IMR-90 (cell line): ENCODE measurements at regions not wholly inside any gene's neighbourhood (a gene's known extent, or its start where the extent isn't known, plus 50 kb on each side); places are given as distances from the start of the nearest gene placed in this dataset.

Experiments used
- ATAC-seq: fragments of 200-7000 bp; cut with Tn5 transposase; 2 replicates; pipeline ENCODE4 v1.9.1; 2020; ENCODE audit warnings: low read depth, mild to moderate bottlenecking, moderate library complexity
- BruUV-seq: library from RNA; stranded (reverse); fragments of 400-500 nt; replicated peaks from 2 replicates; lab custom pipeline; 2021; lab: Mats Ljungman, UMichigan
- CTCF ChIA-PET: fragments of 300-600 bp; formaldehyde crosslinking; extraction: SDS; loops from one replicate; lab custom pipeline; 2021; ENCODE audit warnings: antibody characterized with exemption; lab: Yijun Ruan, JAX
- POLR2A ChIA-PET: fragments of 300-600 bp; sonication (Branson Sonifier 250); formaldehyde crosslinking; loops from one replicate; lab custom pipeline; 2022; ENCODE audit warnings: antibody characterized with exemption; ENCODE audit not compliant: unreplicated experiment; lab: Charles Lee
- DNase-seq: peaks from one replicate; pipeline ENCODE4 v3.0.0; 2013
- H2AFZ ChIP-seq: replicated peaks from 2 replicates; pipeline ENCODE3; 2013; ENCODE audit warnings: low read length, mild to moderate bottlenecking; ENCODE audit not compliant: poor library complexity
- H2AK5ac ChIP-seq: 2 replicates; pipeline ENCODE4 v1.6.1; 2013; ENCODE audit warnings: low read depth, low read length, inconsistent platforms
- H2AK9ac ChIP-seq: replicated peaks from 2 replicates; pipeline ENCODE3; 2013; ENCODE audit warnings: mild to moderate bottlenecking, low read depth, low read length, moderate library complexity; ENCODE audit not compliant: poor library complexity
- H2BK120ac ChIP-seq: 2 replicates; pipeline ENCODE4 v1.6.1; 2013; ENCODE audit warnings: low read depth, low read length, inconsistent platforms
- H2BK15ac ChIP-seq: 3 replicates; pipeline ENCODE4 v1.6.1; 2013; ENCODE audit warnings: low read depth, low read length, inconsistent platforms
- H2BK20ac ChIP-seq: 2 replicates; pipeline ENCODE4 v1.6.1; 2013; ENCODE audit warnings: low read depth, mild to moderate bottlenecking, inconsistent platforms, low read length, moderate library complexity
- H2BK5ac ChIP-seq: 2 replicates; pipeline ENCODE4 v1.6.1; 2013; ENCODE audit warnings: mild to moderate bottlenecking, low read depth, low read length, inconsistent platforms; ENCODE audit not compliant: poor library complexity, severe bottlenecking
- H3K14ac ChIP-seq: replicated peaks from 2 replicates; pipeline ENCODE4 v1.6.1; 2013; ENCODE audit warnings: low read depth, low read length, inconsistent platforms
- H3K18ac ChIP-seq: 2 replicates; pipeline ENCODE4 v1.6.1; 2013; ENCODE audit warnings: low read depth, low read length, control low read depth
- H3K23ac ChIP-seq: 2 replicates; pipeline ENCODE4 v1.6.1; 2013; ENCODE audit warnings: low read depth, low read length, inconsistent platforms
- H3K27ac ChIP-seq: 2 replicates; pipeline ENCODE4 v1.5.1; 2013; ENCODE audit warnings: mild to moderate bottlenecking, control low read depth, low read length; ENCODE audit not compliant: insufficient read depth
- H3K27me3 ChIP-seq: 2 replicates; pipeline ENCODE4 v1.6.1; 2013; ENCODE audit warnings: low read length; ENCODE audit not compliant: control insufficient read depth, insufficient read depth
- H3K36me3 ChIP-seq: 2 replicates; pipeline ENCODE4 v1.6.1; 2013; ENCODE audit warnings: low read length, mixed read lengths; ENCODE audit not compliant: control insufficient read depth, insufficient read depth
- H3K4ac ChIP-seq: 2 replicates; pipeline ENCODE4 v1.6.1; 2013; ENCODE audit warnings: low read depth, low read length, inconsistent platforms
- H3K4me1 ChIP-seq: 2 replicates; pipeline ENCODE4 v1.6.1; 2013; ENCODE audit warnings: low read length, mixed read lengths; ENCODE audit not compliant: control insufficient read depth, insufficient read depth
- H3K4me2 ChIP-seq: 2 replicates; pipeline ENCODE4 v1.6.1; 2013; ENCODE audit warnings: low read depth, mild to moderate bottlenecking, control low read depth, low read length, moderate library complexity
- H3K4me3 ChIP-seq: 2 replicates; pipeline ENCODE4 v1.5.1; 2013; ENCODE audit warnings: low read depth, mild to moderate bottlenecking, control low read depth, low read length, moderate library complexity; ENCODE audit not compliant: insufficient read depth
- H3K56ac ChIP-seq: 2 replicates; pipeline ENCODE4 v1.6.1; 2013; ENCODE audit warnings: low read length, inconsistent platforms; ENCODE audit not compliant: insufficient read depth; ENCODE audit errors: extremely low read depth
- H3K79me1 ChIP-seq, 2 experiments: 2 replicates each; pipeline ENCODE4 v1.6.1; 2013; ENCODE audit warnings: low read length in 2 of 2, inconsistent platforms in 1 of 2, low read depth in 1 of 2
- H3K9ac ChIP-seq: 2 replicates; pipeline ENCODE4 v1.6.1; 2013; ENCODE audit warnings: low read depth, low read length, control low read depth
- H3K9me1 ChIP-seq: 2 replicates; pipeline ENCODE4 v1.6.1; 2013; ENCODE audit warnings: low read length, inconsistent platforms; ENCODE audit not compliant: insufficient read depth
- H3K9me3 ChIP-seq: 2 replicates; pipeline ENCODE4 v1.6.1; 2013; ENCODE audit warnings: low read length; ENCODE audit not compliant: control insufficient read depth, insufficient read depth
- H4K20me1 ChIP-seq: 2 replicates; pipeline ENCODE4 v1.6.1; 2013; ENCODE audit warnings: low read length, inconsistent platforms; ENCODE audit not compliant: insufficient read depth
- H4K5ac ChIP-seq: 2 replicates; pipeline ENCODE4 v1.6.1; 2013; ENCODE audit warnings: mild to moderate bottlenecking, low read depth, low read length, control low read depth
- H4K8ac ChIP-seq, 2 experiments: 2 replicates each; pipeline ENCODE4 v1.6.1; 2013; ENCODE audit warnings: low read depth in 2 of 2, low read length in 2 of 2, control low read depth in 1 of 2, inconsistent platforms in 1 of 2
- H4K91ac ChIP-seq: 2 replicates; pipeline ENCODE4 v1.6.1; 2013; ENCODE audit warnings: low read depth, low read length, inconsistent platforms; ENCODE audit not compliant: insufficient read depth
- CEBPB ChIP-seq: IDR thresholded peaks from 2 replicates; pipeline ENCODE4 v1.6.1; 2012; ENCODE audit warnings: low read depth, low read length, improper control_type of control experiment
- ELK1 ChIP-seq: fragments of 150-350 bp; IDR thresholded peaks from 2 replicates; pipeline ENCODE4 v1.6.1; 2016; ENCODE audit warnings: low read depth, mild to moderate bottlenecking, low read length, moderate library complexity, borderline replicate concordance
- MXI1 ChIP-seq: IDR thresholded peaks from 2 replicates; pipeline ENCODE4 v1.6.1; 2012; ENCODE audit warnings: low read depth, mild to moderate bottlenecking, low read length, moderate library complexity, borderline replicate concordance
- SMC3 ChIP-seq: fragments of 150-350 bp; IDR thresholded peaks from 2 replicates; pipeline ENCODE4 v1.6.1; 2016; ENCODE audit warnings: low read depth, mild to moderate bottlenecking, antibody characterized with exemption, low read length, moderate library complexity
- USF2 ChIP-seq: fragments of 150-350 bp; IDR thresholded peaks from 2 replicates; pipeline ENCODE4 v1.6.1; 2017; ENCODE audit warnings: mild to moderate bottlenecking, antibody characterized with exemption, low read length, low read depth
- dilution Hi-C: fragments of 300-500 bp; cut with HindIII; formaldehyde crosslinking; loops from one replicate; pipeline ENCODE4 v1.14.3; 2018; ENCODE audit warnings: low sequenced_read_pairs; ENCODE audit not compliant: unreplicated experiment
- in situ Hi-C: fragments of 300-500 bp; cut with MboI; formaldehyde crosslinking; loops from 3 replicates; pipeline ENCODE4 v1.14.3; 2019; ENCODE audit warnings: low sequenced_read_pairs, inconsistent platforms, mixed read lengths
- intact Hi-C: fragments of 100-400 bp; cut with micrococcal nuclease; formaldehyde crosslinking; loops from 2 replicates; pipeline ENCODE4 v1.10.0; 2022

GRCh38 chr1:182330303-182330702 is 61.3 kb downstream of the GLUL start:
- no peaks in the 10 kb centered on the region for H3K9me1 ChIP-seq
- no peaks in the 10 kb centered on the region for H3K9me3 ChIP-seq
- no TSS peak for BruUV-seq
- no peaks in the 10 kb centered on the region for H3K79me1 ChIP-seq
- TF ChIP-seq USF2 (no peak), SMC3 (no peak), ELK1 (no peak), MXI1 (no peak), CEBPB (no peak)
- ChIA-PET POLR2A (no interaction called here), CTCF (no interaction called here)
- H2BK120ac ChIP-seq: no peak overlapping the region
- no peak overlapping the region for H2AFZ ChIP-seq
- no peaks in the 10 kb centered on the region for H4K20me1 ChIP-seq
- H3K9ac ChIP-seq: no peak overlapping the region
- no peak overlapping the region for H2AK9ac ChIP-seq
- H3K36me3 ChIP-seq: no peaks in the 10 kb centered on the region
- no peak overlapping the region for H3K4ac ChIP-seq
- no peak overlapping the region for H3K18ac ChIP-seq
- in situ Hi-C loops: no loop called here
- intact Hi-C loops: no loop called here
- H3K14ac ChIP-seq: no peak overlapping the region
- H2BK5ac ChIP-seq: no peak overlapping the region
- no peak overlapping the region for H2BK15ac ChIP-seq
- ATAC-seq: no peak
- H2AK5ac ChIP-seq: no peak overlapping the region
- H4K91ac ChIP-seq: no peak overlapping the region
- H3K23ac ChIP-seq: no peak overlapping the region
- no peak overlapping the region for H2BK20ac ChIP-seq
- no peak overlapping the region for H3K27ac ChIP-seq
- H4K8ac ChIP-seq: no peak overlapping the region
- H3K4me2 ChIP-seq: no peak overlapping the region
- no peaks in the 10 kb centered on the region for H3K4me1 ChIP-seq
- no peaks in the 10 kb centered on the region for H3K27me3 ChIP-seq
- dilution Hi-C loops: no loop called here
- no peak overlapping the region for H3K56ac ChIP-seq
- no peak overlapping the region for H4K5ac ChIP-seq
- DNase-seq: no peak
- H3K4me3 ChIP-seq: no peak overlapping the region
